OCI-LY7 (cell line): ENCODE measurements at regions not wholly inside any gene's neighbourhood (a gene's known extent, or its start where the extent isn't known, plus 50 kb on each side); places are given as distances from the start of the nearest gene placed in this dataset.

Experiments used
- BruUV-seq: library from RNA; stranded (reverse); fragments of 400-500 nt; replicated peaks from 2 replicates; lab custom pipeline; 2021; lab: Mats Ljungman, UMichigan
- CTCF ChIA-PET: fragments of 300-600 bp; sonication (Branson Sonifier 250); formaldehyde crosslinking; loops from one replicate; lab custom pipeline; 2022; ENCODE audit warnings: antibody characterized with exemption; ENCODE audit not compliant: unreplicated experiment; lab: Charles Lee
- POLR2A ChIA-PET: fragments of 300-600 bp; sonication (Branson Sonifier 250); formaldehyde crosslinking; loops from one replicate; lab custom pipeline; 2022; ENCODE audit warnings: antibody characterized with exemption; lab: Charles Lee
- DNase-seq: peaks from one replicate; pipeline ENCODE4 v3.0.0-alpha.2; 2015; ENCODE audit warnings: low spot score
- H2AFZ ChIP-seq: fragments of 200-600 bp; sonication (generic), shearing (Covaris generic); 2 replicates; pipeline ENCODE4 v1.6.1; 2014; ENCODE audit warnings: mild to moderate bottlenecking, antibody characterized with exemption, low read length, moderate library complexity
- H3K27ac ChIP-seq: fragments of 200-600 bp; sonication (generic); 2 replicates; pipeline ENCODE4 v1.5.1; 2014; ENCODE audit warnings: mixed run types, low read depth, mild to moderate bottlenecking, moderate library complexity, low read length, inconsistent platforms; ENCODE audit not compliant: poor library complexity, severe bottlenecking
- H3K36me3 ChIP-seq: fragments of 200-600 bp; sonication (generic); 2 replicates; pipeline ENCODE4 v1.6.1; 2014; ENCODE audit warnings: mild to moderate bottlenecking, antibody characterized with exemption, low read length, moderate library complexity, mixed read lengths; ENCODE audit not compliant: insufficient read depth
- H3K4me1 ChIP-seq: fragments of 200-600 bp; sonication (generic); 2 replicates; pipeline ENCODE4 v1.5.1; 2014; ENCODE audit warnings: mild to moderate bottlenecking, low read length; ENCODE audit not compliant: insufficient read depth, poor library complexity, severe bottlenecking
- H3K4me2 ChIP-seq: fragments of 200-600 bp; sonication (generic); 2 replicates; pipeline ENCODE4 v1.6.1; 2014; ENCODE audit warnings: mild to moderate bottlenecking, low read length
- H3K4me3 ChIP-seq: fragments of 200-600 bp; sonication (generic); 2 replicates; pipeline ENCODE4 v1.5.1; 2014; ENCODE audit warnings: mild to moderate bottlenecking, low read depth, low read length; ENCODE audit not compliant: poor library complexity, severe bottlenecking
- H3K79me2 ChIP-seq: fragments of 200-600 bp; sonication (generic); 2 replicates; pipeline ENCODE4 v1.6.1; 2016; ENCODE audit warnings: low read depth, mild to moderate bottlenecking, low read length, moderate library complexity, mixed read lengths; ENCODE audit not compliant: insufficient read depth
- H3K9me2 ChIP-seq: fragments of 200-600 bp; sonication (generic); 2 replicates; pipeline ENCODE4 v1.6.1; 2016; ENCODE audit warnings: mild to moderate bottlenecking, low read length, mixed read lengths; ENCODE audit not compliant: insufficient read depth
- H3K9me3 ChIP-seq: fragments of 200-600 bp; sonication (generic); 2 replicates; pipeline ENCODE4 v1.6.1; 2014; ENCODE audit warnings: mild to moderate bottlenecking, mixed run types, low read length, mixed read lengths
- H4K20me1 ChIP-seq: fragments of 200-600 bp; sonication (generic); 2 replicates; pipeline ENCODE4 v1.6.1; 2014; ENCODE audit warnings: mild to moderate bottlenecking, antibody characterized with exemption, low read length, moderate library complexity, mixed read lengths; ENCODE audit not compliant: insufficient read depth
- CTCF ChIP-seq: fragments of 200-600 bp; sonication (generic); conservative IDR thresholded peaks from 2 replicates; pipeline ENCODE4 v1.5.1; 2014; ENCODE audit warnings: mild to moderate bottlenecking, antibody characterized with exemption, low read length, moderate library complexity, mixed read lengths
- EZH2phosphoT487 ChIP-seq: fragments of 200-600 bp; sonication (generic); IDR thresholded peaks from 2 replicates; pipeline ENCODE4 v1.6.1; 2018; ENCODE audit warnings: low read depth, borderline replicate concordance, mild to moderate bottlenecking, mixed run types, antibody characterized with exemption, low read length, moderate library complexity, mixed read lengths
- intact Hi-C: fragments of 100-400 bp; cut with micrococcal nuclease; formaldehyde crosslinking; loops from one replicate; pipeline ENCODE4 v1.10.0; 2022; ENCODE audit not compliant: unreplicated experiment

GRCh38 chr18:10161315-10161714, 247.5 kb downstream of the VAPA start:
- TF ChIP-seq EZH2phosphoT487 (no peak), CTCF (no peak)
- H3K4me2 ChIP-seq: no peak overlapping the region
- no peaks in the 10 kb centered on the region for H3K9me2 ChIP-seq
- BruUV-seq: no TSS peak
- ChIA-PET POLR2A (interaction anchor here (0.6 kb wide), 1 partner anchor 608 kb away, joined by 3 read pairs; no protein-coding TSS in a partner anchor), CTCF (no interaction called here)
- no peak overlapping the region for H3K4me3 ChIP-seq
- DNase-seq: no peak
- no peaks in the 10 kb centered on the region for H3K79me2 ChIP-seq
- H4K20me1 ChIP-seq: no peaks in the 10 kb centered on the region
- H2AFZ ChIP-seq: no peak overlapping the region
- intact Hi-C loops: no loop called here
- no peaks in the 10 kb centered on the region for H3K9me3 ChIP-seq
- no peaks in the 10 kb centered on the region for H3K36me3 ChIP-seq
- no peaks in the 10 kb centered on the region for H3K4me1 ChIP-seq
- H3K27ac ChIP-seq: no peak overlapping the region

DNA sequence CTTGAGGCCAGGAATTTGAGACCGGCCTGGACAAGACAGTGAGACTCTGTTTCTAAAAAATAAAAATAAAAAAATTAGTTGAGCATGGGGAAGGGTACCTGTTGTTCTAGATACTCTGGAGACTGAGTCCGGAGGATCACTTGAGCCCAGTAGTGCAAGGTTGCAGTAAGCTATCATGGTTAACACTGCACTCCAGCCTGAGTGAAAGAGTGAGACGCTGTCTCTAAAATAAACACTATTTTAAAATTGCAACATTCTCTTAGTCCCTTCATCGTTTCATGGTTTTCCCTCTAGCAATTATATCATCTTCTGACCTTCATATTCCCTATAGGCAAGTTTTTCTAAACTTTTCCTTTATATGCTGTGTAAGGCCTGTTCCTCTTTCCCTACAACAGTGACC, 248.5 kb downstream of the VAPA start:
- ChIA-PET CTCF (no interaction called here), POLR2A (no interaction called here)
- no peak overlapping the region for H3K4me3 ChIP-seq
- no peaks in the 10 kb centered on the region for H3K9me2 ChIP-seq
- H3K27ac ChIP-seq: no peak overlapping the region
- H3K4me1 ChIP-seq: no peaks in the 10 kb centered on the region
- intact Hi-C loops: no loop called here
- H3K79me2 ChIP-seq: no peaks in the 10 kb centered on the region
- H2AFZ ChIP-seq: no peak overlapping the region
- no peak overlapping the region for H3K4me2 ChIP-seq
- no peaks in the 10 kb centered on the region for H4K20me1 ChIP-seq
- H3K36me3 ChIP-seq: no peaks in the 10 kb centered on the region
- DNase-seq: no peak
- TF ChIP-seq EZH2phosphoT487: no peak
- TF ChIP-seq CTCF: no peak
- BruUV-seq: no TSS peak
- no peaks in the 10 kb centered on the region for H3K9me3 ChIP-seq

DNA sequence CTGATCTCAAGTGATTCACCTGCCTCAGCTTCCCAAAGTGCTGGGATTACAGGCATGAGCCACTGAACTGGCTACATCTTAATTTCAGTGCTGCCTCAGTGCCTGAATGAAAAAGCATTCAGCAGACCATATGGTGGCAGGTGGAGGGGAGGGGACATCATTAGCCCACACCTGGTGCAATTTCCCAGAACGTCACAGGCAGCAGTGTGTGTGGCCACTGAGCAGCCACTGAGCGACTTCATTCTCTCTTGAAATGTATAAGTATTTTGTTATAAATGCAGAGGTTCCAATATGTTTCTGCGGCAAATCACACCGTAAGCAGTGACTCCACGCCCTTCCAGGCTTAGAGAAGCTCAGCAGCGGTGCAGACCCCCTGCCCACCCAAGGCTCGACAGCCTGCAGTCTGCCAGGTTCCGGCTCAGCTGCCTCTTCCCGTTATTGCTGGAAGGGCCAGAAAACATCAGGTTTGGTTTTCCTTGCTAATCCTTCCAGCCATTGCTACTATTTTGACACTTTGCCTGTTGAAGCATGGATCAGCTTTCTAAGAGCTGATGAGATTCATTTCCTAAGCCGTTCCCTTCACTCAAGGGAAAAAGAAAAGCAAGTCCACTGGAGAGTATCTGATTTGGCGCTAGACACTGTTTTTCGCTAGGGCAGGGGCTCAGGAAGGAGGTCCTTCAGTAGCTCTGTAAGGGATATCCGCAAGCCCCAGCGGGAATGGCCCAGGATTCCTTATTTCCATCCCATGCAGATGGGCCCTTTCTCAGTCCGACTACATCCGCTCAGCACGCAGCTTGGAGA, 250.7 kb downstream of the VAPA start:
- Histone ChIP-seq H3K4me2 (no peak overlapping the region), H4K20me1 (no peaks in the 10 kb centered on the region), H3K9me2 (no peaks in the 10 kb centered on the region), H3K79me2 (no peaks in the 10 kb centered on the region), H3K4me1 (no peaks in the 10 kb centered on the region), H3K4me3 (no peak overlapping the region), H2AFZ (no peak overlapping the region), H3K36me3 (no peaks in the 10 kb centered on the region), H3K27ac (no peak overlapping the region), H3K9me3 (no peaks in the 10 kb centered on the region)
- BruUV-seq: no TSS peak
- POLR2A ChIA-PET: interaction anchor here (0.7 kb wide), 2 partner anchors 23 to 151 kb away, joined by 4 read pairs; no protein-coding TSS in a partner anchor
- no peak for TF ChIP-seq EZH2phosphoT487
- TF ChIP-seq CTCF: no peak
- CTCF ChIA-PET: no interaction called here
- DNase-seq: no peak
- intact Hi-C loops: no loop called here
